Tibial nerve (tissue), 4 donors: ENCODE measurements at regions not wholly inside any gene's neighbourhood (a gene's known extent, or its start where the extent isn't known, plus 50 kb on each side); places are given as distances from the start of the nearest gene placed in this dataset.
A peak's percentile ranks its signal among the peaks of the same experiment; 100 is the strongest.

Source experiments
- DNase-seq, 2 donors: peaks; one replicate each; pipeline ENCODE4 v3.0.0-alpha.2; 2019; ENCODE audit warnings: low spot score in 2 of 2
- H3K27ac ChIP-seq, 4 donors: fragments of 200-600 bp; sonication (generic) in 3 of 4; one replicate each; pipeline ENCODE4 v1.5.1; 2017 to 2019; ENCODE audit warnings: mild to moderate bottlenecking in 1 of 4
- H3K27me3 ChIP-seq, 2 donors: fragments of 200-600 bp; sonication (generic) in 1 of 2; one replicate each; pipeline versions ENCODE4 v1.5.1 to v1.6.0; 2017 to 2019
- H3K36me3 ChIP-seq, 3 donors: fragments of 200-600 bp; sonication (generic); one replicate each; pipeline ENCODE4 v1.5.1; 2018 to 2019
- H3K4me1 ChIP-seq, 4 donors: fragments of 200-600 bp; sonication (generic) in 3 of 4; one replicate each; pipeline ENCODE4 v1.5.1; 2017 to 2019
- H3K4me3 ChIP-seq, 4 donors: fragments of 200-600 bp; sonication (generic) in 3 of 4; one replicate each; pipeline ENCODE4 v1.5.1; 2017 to 2019; ENCODE audit warnings: mild to moderate bottlenecking in 1 of 4, moderate library complexity in 1 of 4
- H3K9me3 ChIP-seq, 4 donors: fragments of 200-600 bp; sonication (generic) in 3 of 4; one replicate each; pipeline ENCODE4 v1.5.1; 2017 to 2019
- EP300 ChIP-seq, 2 donors: sonication (generic); formaldehyde crosslinking; IDR thresholded peaks; one replicate each; pipeline ENCODE4 v1.6.1; 2017; ENCODE audit warnings: antibody characterized with exemption in 2 of 2, mild to moderate bottlenecking in 1 of 2
- POLR2A ChIP-seq, 2 donors: fragments of 450-650 bp; IDR thresholded peaks; one replicate each; pipeline ENCODE4 v1.6.1; 2017; ENCODE audit warnings: antibody characterized with exemption in 2 of 2, mild to moderate bottlenecking in 2 of 2, moderate library complexity in 2 of 2
- WGBS, 2 donors: methylation state at CpG; one replicate each; pipeline ENCODE4 v1.1.5; 2018; 5-methylcytosine and 5-hydroxymethylcytosine counted together
- TF ChIP-seq, protein P1 (sequence below), 5 experiments: fragments of 200-600 bp in 3 of 5; fragments of 450-650 bp in 2 of 5; sonication (generic) in 3 of 5; IDR thresholded peaks; one replicate each; pipeline ENCODE4 v1.5.1; 2016 to 2019; ENCODE audit warnings: antibody characterized with exemption in 5 of 5, mild to moderate bottlenecking in 3 of 5, moderate library complexity in 2 of 5

DNA sequence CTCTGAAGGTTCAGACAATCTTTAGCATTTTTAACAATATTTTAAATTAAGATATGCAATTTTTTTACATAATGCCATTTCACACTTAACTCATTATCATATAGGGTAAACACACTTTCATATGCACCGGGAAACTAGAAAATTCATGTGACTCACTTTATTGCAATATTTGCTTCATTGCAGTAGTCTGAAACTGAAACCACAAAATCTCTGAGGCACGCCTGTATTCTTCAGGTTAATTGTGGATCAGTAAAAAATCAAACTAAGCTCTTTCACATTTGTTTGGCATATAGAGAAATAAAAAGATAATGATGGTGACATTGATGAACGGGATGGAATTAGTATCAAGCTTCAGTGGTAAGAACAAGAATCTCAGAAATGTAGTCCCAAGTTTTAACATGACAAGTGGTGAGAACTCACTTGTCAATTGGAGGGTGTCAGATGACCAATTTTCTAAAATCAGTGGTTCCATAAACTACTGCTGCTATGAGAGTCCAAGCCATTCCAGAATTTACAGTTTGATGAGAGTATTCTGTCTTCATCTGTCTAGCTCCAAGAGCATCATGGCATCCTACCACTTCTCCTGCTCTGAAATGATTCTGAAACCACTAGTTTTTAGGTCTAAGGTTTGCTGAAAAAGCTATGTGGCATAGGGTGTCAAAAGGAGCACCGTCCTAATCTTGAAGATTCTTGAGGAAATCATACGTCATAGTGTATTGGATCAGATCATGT lies 281.0 kb downstream of the PTPRC start:
- WGBS, 2 donors: 92 to 93% methylated on average over 5 of the region's 5 CpGs
- no peaks in the 10 kb centered on the region for H3K36me3 ChIP-seq
- no peaks in the 10 kb centered on the region for H3K27me3 ChIP-seq
- H3K4me3 ChIP-seq: no peak overlapping the region
- no peak overlapping the region for H3K27ac ChIP-seq
- peaks cover 0 to 11% (median 0%) of the 10 kb centered on the region in 4 donors for H3K4me1 ChIP-seq
- no peak for TF ChIP-seq POLR2A (IDR thresholded peaks at IDR 0.05)
- TF ChIP-seq, protein P1, sequence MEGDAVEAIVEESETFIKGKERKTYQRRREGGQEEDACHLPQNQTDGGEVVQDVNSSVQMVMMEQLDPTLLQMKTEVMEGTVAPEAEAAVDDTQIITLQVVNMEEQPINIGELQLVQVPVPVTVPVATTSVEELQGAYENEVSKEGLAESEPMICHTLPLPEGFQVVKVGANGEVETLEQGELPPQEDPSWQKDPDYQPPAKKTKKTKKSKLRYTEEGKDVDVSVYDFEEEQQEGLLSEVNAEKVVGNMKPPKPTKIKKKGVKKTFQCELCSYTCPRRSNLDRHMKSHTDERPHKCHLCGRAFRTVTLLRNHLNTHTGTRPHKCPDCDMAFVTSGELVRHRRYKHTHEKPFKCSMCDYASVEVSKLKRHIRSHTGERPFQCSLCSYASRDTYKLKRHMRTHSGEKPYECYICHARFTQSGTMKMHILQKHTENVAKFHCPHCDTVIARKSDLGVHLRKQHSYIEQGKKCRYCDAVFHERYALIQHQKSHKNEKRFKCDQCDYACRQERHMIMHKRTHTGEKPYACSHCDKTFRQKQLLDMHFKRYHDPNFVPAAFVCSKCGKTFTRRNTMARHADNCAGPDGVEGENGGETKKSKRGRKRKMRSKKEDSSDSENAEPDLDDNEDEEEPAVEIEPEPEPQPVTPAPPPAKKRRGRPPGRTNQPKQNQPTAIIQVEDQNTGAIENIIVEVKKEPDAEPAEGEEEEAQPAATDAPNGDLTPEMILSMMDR (IDR thresholded peaks at IDR 0.05): no peak
- TF ChIP-seq EP300 (IDR thresholded peaks at IDR 0.05): no peak
- peaks cover 0 to 6% (median 0%) of the 10 kb centered on the region in 4 donors for H3K9me3 ChIP-seq
- no peak for DNase-seq

DNA sequence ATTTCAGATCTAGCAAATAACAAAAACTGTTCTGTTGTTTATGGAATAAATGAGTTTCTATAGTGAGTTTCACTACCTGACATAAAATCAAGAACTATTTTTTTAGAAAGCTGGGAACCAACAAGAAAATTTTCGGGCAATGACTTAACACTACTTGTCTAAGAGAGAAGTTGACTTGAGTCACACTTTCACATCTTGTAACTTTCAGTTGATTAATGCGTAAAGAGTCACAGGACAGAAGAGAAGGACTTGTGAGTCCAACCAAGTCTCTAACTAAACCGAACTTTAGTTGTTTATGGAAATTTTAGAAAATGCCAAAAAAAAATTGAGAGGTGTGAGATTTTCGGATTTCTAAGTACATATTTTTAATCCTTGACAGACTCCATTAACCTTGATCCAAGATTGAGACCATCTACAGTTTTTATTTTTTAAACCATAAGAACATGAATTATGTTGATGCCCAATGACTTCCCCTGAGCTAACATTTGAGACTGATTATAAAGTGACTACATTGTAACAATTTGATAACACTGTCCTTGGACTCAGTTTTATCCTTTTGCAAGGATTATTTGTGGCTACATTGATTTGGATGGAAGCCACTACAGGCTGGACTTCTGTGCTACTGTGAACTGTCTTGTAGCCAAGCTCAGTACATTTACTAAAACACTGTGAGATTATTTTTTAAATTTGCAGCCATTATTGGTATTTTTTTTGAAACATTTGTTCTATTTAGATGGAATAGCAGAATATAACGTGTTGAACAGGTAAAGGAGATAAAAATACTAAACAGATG lies 284.0 kb downstream of the PTPRC start:
- Histone ChIP-seq H3K9me3 (peaks cover 0 to 6% (median 0%) of the 10 kb centered on the region in 4 donors), H3K4me3 (no peak overlapping the region)
- WGBS, 2 donors: 86 to 87% methylated on average over 5 of the region's 5 CpGs

DNA sequence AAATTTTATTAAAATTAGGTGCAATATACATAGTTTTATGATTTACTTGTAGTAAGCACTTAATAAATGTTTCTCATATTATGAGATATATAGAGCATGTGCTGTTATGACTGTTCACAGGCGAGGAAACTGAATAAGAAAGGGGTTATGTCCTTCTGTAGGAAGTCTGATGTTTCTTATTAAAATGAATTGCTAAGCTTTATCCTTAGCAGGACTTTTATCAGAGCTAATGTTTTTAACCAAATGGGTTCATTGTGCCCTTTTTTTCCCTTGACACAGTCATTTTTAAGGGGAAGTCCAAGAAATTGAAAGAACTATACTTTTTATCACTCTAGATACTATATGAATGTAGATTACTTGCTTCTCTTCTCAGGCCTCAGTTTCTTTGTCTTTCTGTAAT lies 285.2 kb downstream of the PTPRC start:
- TF ChIP-seq, protein P1 (IDR thresholded peaks at IDR 0.05): no peak
- TF ChIP-seq POLR2A (IDR thresholded peaks at IDR 0.05) (no peak), EP300 (IDR thresholded peaks at IDR 0.05) (no peak)
- Histone ChIP-seq H3K4me3 (no peak overlapping the region), H3K36me3 (no peaks in the 10 kb centered on the region), H3K27me3 (no peaks in the 10 kb centered on the region), H3K27ac (peak overlapping the region in 2 of 4 donors; percentile 11 to 30), H3K4me1 (peaks cover 0 to 12% (median 0%) of the 10 kb centered on the region in 4 donors), H3K9me3 (no peaks in the 10 kb centered on the region)
- no peak for DNase-seq
- WGBS, 2 donors: 70 to 79% methylated on average over 1 of the region's 1 CpG

More for the DNA sequence above, 284.0 kb downstream of the PTPRC start:
- no peaks in the 10 kb centered on the region for H3K27me3 ChIP-seq
- peaks cover 0 to 12% (median 0%) of the 10 kb centered on the region in 4 donors for H3K4me1 ChIP-seq
- TF ChIP-seq, protein P1 (IDR thresholded peaks at IDR 0.05): no peak
- TF ChIP-seq POLR2A (IDR thresholded peaks at IDR 0.05): no peak
- TF ChIP-seq EP300 (IDR thresholded peaks at IDR 0.05): peak; percentile 31 to 47
- H3K36me3 ChIP-seq: no peaks in the 10 kb centered on the region
- H3K27ac ChIP-seq: peak overlapping the region in 1 of 4 donors; percentile 18
- no peak for DNase-seq

DNA sequence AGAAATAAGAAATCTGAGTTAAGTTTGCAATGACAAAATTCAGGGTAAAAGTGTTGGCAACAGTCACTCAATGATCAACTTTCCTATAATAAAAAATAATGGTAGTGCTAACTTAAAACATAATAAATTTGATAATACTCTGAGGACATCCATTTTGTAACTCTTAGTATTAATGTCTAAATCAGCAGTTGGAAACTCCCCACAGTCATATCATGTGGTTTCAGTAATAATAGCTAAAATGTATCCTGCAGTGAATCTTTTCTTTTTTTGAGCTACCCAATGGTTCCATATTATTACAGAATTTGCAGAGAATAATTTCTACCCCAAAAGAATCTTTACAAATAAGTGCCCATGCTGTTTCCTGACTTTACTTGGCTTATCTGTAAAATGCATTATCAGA lies 286.7 kb downstream of the PTPRC start:
- H3K27ac ChIP-seq: no peak overlapping the region
- H3K9me3 ChIP-seq: no peaks in the 10 kb centered on the region
- peaks cover 0 to 19% (median 1%) of the 10 kb centered on the region in 4 donors for H3K4me1 ChIP-seq
- no peaks in the 10 kb centered on the region for H3K27me3 ChIP-seq
- TF ChIP-seq POLR2A (IDR thresholded peaks at IDR 0.05) (no peak), EP300 (IDR thresholded peaks at IDR 0.05) (no peak)
- TF ChIP-seq, protein P1 (IDR thresholded peaks at IDR 0.05): no peak
- DNase-seq: no peak
- H3K36me3 ChIP-seq: no peaks in the 10 kb centered on the region
- no peak overlapping the region for H3K4me3 ChIP-seq

DNA sequence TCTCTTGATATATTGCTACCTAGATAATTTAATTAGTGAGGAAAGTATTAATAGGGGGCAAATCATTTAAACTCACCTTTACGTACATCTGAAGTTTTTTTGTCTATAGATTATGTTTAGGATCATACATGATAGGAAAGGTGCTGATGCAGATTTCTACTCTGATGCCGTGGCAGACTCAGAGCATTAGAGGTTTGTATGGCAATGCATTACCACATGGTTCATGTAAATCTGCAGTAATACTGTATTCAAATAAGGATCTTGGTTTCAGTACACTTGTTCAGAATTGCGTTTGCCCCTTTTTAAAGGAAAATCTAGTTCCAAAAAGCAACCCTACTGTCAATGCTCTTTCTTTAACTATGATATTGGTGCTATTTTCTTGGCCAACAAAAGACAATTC lies 288.3 kb downstream of the PTPRC start:
- no peak overlapping the region for H3K27ac ChIP-seq
- no peak for DNase-seq
- TF ChIP-seq, protein P1 (IDR thresholded peaks at IDR 0.05): no peak
- TF ChIP-seq POLR2A (IDR thresholded peaks at IDR 0.05) (no peak), EP300 (IDR thresholded peaks at IDR 0.05) (no peak)
- H3K27me3 ChIP-seq: no peaks in the 10 kb centered on the region
- H3K9me3 ChIP-seq: no peaks in the 10 kb centered on the region
- peaks cover 0 to 32% (median 8%) of the 10 kb centered on the region in 4 donors for H3K4me1 ChIP-seq
- H3K36me3 ChIP-seq: no peaks in the 10 kb centered on the region
- no peak overlapping the region for H3K4me3 ChIP-seq
- 67 to 83% methylated on average over 3 of the region's 3 CpGs for WGBS, 2 donors
